Liver (tissue), 8 donors: ENCODE measurements at regions not wholly inside any gene's neighbourhood (a gene's known extent, or its start where the extent isn't known, plus 50 kb on each side); places are given as distances from the start of the nearest gene placed in this dataset.

Experiments
- DNase-seq: peaks from one replicate; pipeline ENCODE4 v3.0.0-alpha.2; 2017; ENCODE audit warnings: low spot score
- H3K27ac ChIP-seq, 2 donors: one replicate each; pipeline ENCODE4 v1.7.0; 2013; ENCODE audit warnings: inconsistent platforms in 2 of 2, low read length in 2 of 2, control low read depth in 1 of 2, low read depth in 1 of 2, mild to moderate bottlenecking in 1 of 2
- H3K27me3 ChIP-seq, 4 donors: one replicate each; pipeline versions ENCODE4 v1.6.1 to v1.7.0; 2013; ENCODE audit warnings: low read length in 3 of 4, inconsistent platforms in 1 of 4, mild to moderate bottlenecking in 1 of 4, moderate library complexity in 1 of 4; ENCODE audit not compliant: control insufficient read depth in 4 of 4, insufficient read depth in 4 of 4
- H3K36me3 ChIP-seq, 4 donors: one replicate each; pipeline versions ENCODE4 v1.6.1 to v1.7.0; 2013; ENCODE audit warnings: low read length in 3 of 4, mild to moderate bottlenecking in 3 of 4, low read depth in 1 of 4, moderate library complexity in 1 of 4; ENCODE audit not compliant: control insufficient read depth in 4 of 4, insufficient read depth in 3 of 4
- H3K4me1 ChIP-seq, 4 donors: one replicate each; pipeline versions ENCODE4 v1.6.1 to v1.7.0; 2013; ENCODE audit warnings: low read length in 3 of 4, mild to moderate bottlenecking in 3 of 4, moderate library complexity in 1 of 4; ENCODE audit not compliant: control insufficient read depth in 4 of 4, insufficient read depth in 4 of 4
- H3K4me3 ChIP-seq, 3 donors: one replicate each; pipeline versions ENCODE4 v1.6.1 to v1.7.0; 2013; ENCODE audit warnings: low read length in 3 of 3, control low read depth in 1 of 3, low read depth in 1 of 3, mild to moderate bottlenecking in 1 of 3
- H3K9ac ChIP-seq, 2 donors: one replicate each; pipeline ENCODE4 v1.7.0; 2013; ENCODE audit warnings: low read length in 2 of 2, mild to moderate bottlenecking in 2 of 2, moderate library complexity in 2 of 2, control low read depth in 1 of 2, low read depth in 1 of 2
- H3K9me3 ChIP-seq, 4 donors: one replicate each; pipeline versions ENCODE4 v1.6.1 to v1.7.0; 2013; ENCODE audit warnings: low read length in 3 of 4; ENCODE audit not compliant: control insufficient read depth in 4 of 4
- EGR1 ChIP-seq, 2 donors: IDR thresholded peaks; 2 replicates each; pipeline ENCODE4 v1.6.1; 2016 to 2018; ENCODE audit warnings: antibody characterized with exemption in 2 of 2, low read depth in 2 of 2
- FOXA1 ChIP-seq: IDR thresholded peaks from 2 replicates; pipeline ENCODE4 v1.6.1; 2016; ENCODE audit warnings: antibody characterized with exemption
- FOXA2 ChIP-seq: IDR thresholded peaks from 2 replicates; pipeline ENCODE4 v1.6.1; 2016; ENCODE audit warnings: antibody characterized with exemption
- GABPA ChIP-seq, 2 donors: IDR thresholded peaks in 1 of 2; conservative IDR thresholded peaks in 1 of 2; 2 replicates each; pipeline ENCODE4 v1.6.1; 2016; ENCODE audit warnings: antibody characterized with exemption in 2 of 2, mild to moderate bottlenecking in 1 of 2, moderate library complexity in 1 of 2
- HNF4A ChIP-seq, 2 donors: conservative IDR thresholded peaks; 2 replicates each; pipeline ENCODE4 v1.6.1; 2016; ENCODE audit warnings: antibody characterized with exemption in 2 of 2, mild to moderate bottlenecking in 2 of 2
- HNF4G ChIP-seq: IDR thresholded peaks from 2 replicates; pipeline ENCODE4 v1.6.1; 2016; ENCODE audit warnings: antibody characterized with exemption
- JUND ChIP-seq, 2 donors: IDR thresholded peaks; 2 replicates each; pipeline ENCODE4 v1.6.1; 2016; ENCODE audit warnings: antibody characterized with exemption in 2 of 2
- NR2F2 ChIP-seq: IDR thresholded peaks from 2 replicates; pipeline ENCODE4 v1.6.1; 2016; ENCODE audit warnings: antibody characterized with exemption
- RAD21 ChIP-seq, 2 donors: IDR thresholded peaks; 2 replicates each; pipeline ENCODE4 v1.6.1; 2016; ENCODE audit warnings: antibody characterized with exemption in 2 of 2, mild to moderate bottlenecking in 2 of 2
- RXRA ChIP-seq, 2 donors: IDR thresholded peaks; 2 replicates each; pipeline ENCODE4 v1.6.1; 2017 to 2018; ENCODE audit warnings: antibody characterized with exemption in 2 of 2, mild to moderate bottlenecking in 1 of 2
- SP1 ChIP-seq: IDR thresholded peaks from 2 replicates; pipeline ENCODE4 v1.6.1; 2018; ENCODE audit warnings: antibody characterized with exemption, mild to moderate bottlenecking
- TAF1 ChIP-seq: conservative IDR thresholded peaks from 2 replicates; pipeline ENCODE4 v1.6.1; 2016; ENCODE audit warnings: antibody characterized with exemption, mild to moderate bottlenecking
- YY1 ChIP-seq: IDR thresholded peaks from 2 replicates; pipeline ENCODE4 v1.6.1; 2016; ENCODE audit warnings: antibody characterized with exemption, mild to moderate bottlenecking
- WGBS: extraction: QIAGEN DNeasy Blood & Tissue Kit; methylation state at CpG from one replicate; pipeline ENCODE4 v1.1.7; 2013; 5-methylcytosine and 5-hydroxymethylcytosine counted together
- TF ChIP-seq, protein P1 (sequence below): IDR thresholded peaks from 2 replicates; pipeline ENCODE4 v1.6.1; 2016; ENCODE audit warnings: antibody characterized with exemption
- TF ChIP-seq, protein P2 (sequence below): IDR thresholded peaks from 2 replicates; pipeline ENCODE4 v1.6.1; 2016; ENCODE audit warnings: antibody characterized with exemption
- TF ChIP-seq, protein P3 (sequence below): IDR thresholded peaks from 2 replicates; pipeline ENCODE4 v1.6.1; 2016; ENCODE audit warnings: antibody characterized with exemption
- TF ChIP-seq, protein P4 (sequence below): fragments of 150-350 bp; IDR thresholded peaks from 2 replicates; pipeline ENCODE4 v1.5.1; 2017; ENCODE audit warnings: improper control_type of control experiment, low read depth, low read length; ENCODE audit not compliant: missing input control
- TF ChIP-seq, protein P5 (sequence below): IDR thresholded peaks from 2 replicates; pipeline ENCODE4 v1.6.1; 2016; ENCODE audit warnings: antibody characterized with exemption, mild to moderate bottlenecking
- donor health status: healthy.
- donor health status: healthy.
- donor health status: healthy.
- donor health status: healthy.
- donor health status: healthy.

DNA sequence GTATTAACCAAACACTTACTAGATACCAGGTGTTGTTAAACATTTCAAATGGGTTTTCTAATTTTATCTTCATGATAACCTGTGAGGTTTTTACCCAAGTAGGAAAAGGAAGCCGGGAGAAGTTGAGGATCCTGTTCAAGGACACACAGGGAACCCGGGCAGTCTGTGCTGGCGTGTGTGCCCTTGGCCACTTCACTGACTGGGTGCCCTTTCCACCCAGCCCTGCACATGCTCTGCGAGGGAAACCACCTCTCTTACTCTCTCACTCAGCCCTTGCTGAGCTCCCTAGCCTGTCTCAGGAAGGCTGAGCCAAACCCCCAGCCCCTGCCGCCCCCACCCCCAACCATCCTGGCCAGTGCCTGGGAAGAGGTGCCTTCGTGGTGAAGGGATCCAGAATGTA is 51.8 kb downstream of the TEX44 start:
- H3K36me3 ChIP-seq: no peaks in the 10 kb centered on the region
- TF ChIP-seq, protein P1, sequence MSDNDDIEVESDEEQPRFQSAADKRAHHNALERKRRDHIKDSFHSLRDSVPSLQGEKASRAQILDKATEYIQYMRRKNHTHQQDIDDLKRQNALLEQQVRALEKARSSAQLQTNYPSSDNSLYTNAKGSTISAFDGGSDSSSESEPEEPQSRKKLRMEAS: no peak
- no peak for TF ChIP-seq YY1
- TF ChIP-seq, protein P2, sequence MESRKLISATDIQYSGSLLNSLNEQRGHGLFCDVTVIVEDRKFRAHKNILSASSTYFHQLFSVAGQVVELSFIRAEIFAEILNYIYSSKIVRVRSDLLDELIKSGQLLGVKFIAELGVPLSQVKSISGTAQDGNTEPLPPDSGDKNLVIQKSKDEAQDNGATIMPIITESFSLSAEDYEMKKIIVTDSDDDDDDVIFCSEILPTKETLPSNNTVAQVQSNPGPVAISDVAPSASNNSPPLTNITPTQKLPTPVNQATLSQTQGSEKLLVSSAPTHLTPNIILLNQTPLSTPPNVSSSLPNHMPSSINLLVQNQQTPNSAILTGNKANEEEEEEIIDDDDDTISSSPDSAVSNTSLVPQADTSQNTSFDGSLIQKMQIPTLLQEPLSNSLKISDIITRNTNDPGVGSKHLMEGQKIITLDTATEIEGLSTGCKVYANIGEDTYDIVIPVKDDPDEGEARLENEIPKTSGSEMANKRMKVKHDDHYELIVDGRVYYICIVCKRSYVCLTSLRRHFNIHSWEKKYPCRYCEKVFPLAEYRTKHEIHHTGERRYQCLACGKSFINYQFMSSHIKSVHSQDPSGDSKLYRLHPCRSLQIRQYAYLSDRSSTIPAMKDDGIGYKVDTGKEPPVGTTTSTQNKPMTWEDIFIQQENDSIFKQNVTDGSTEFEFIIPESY: no peak
- TF ChIP-seq TAF1: no peak
- no peak for TF ChIP-seq RXRA (IDR thresholded peaks at IDR 0.05)
- TF ChIP-seq JUND (IDR thresholded peaks at IDR 0.05): no peak
- no peak for TF ChIP-seq RAD21 (IDR thresholded peaks at IDR 0.05)
- no peak for TF ChIP-seq FOXA1
- no peak for TF ChIP-seq FOXA2
- 76% methylated on average over 6 of the region's 6 CpGs for WGBS
- no peak for DNase-seq
- no peak overlapping the region for H3K27ac ChIP-seq
- no peak overlapping the region for H3K4me3 ChIP-seq
- no peaks in the 10 kb centered on the region for H3K9me3 ChIP-seq
- no peaks in the 10 kb centered on the region for H3K4me1 ChIP-seq
- H3K9ac ChIP-seq: no peak overlapping the region
- H3K27me3 ChIP-seq: no peaks in the 10 kb centered on the region

DNA sequence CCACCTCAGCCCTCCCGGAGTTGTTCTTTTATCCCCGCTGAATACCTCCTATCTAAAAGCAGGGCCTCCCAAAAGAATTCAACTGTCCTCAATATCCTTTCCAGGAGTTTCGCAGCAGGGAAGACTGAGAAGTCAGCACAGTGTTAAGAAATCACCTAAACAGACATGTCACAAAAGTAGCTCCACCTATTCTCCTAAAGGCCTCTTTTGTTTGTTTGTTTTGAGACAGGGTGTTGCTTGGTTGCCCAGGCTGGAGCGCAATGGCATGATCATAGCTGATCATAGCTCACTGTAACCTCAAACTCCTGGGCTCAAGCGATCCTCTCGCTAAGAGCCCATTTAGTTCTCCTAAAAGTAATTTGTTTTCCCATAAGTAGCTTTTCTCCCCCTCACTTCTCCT is 53.8 kb downstream of the TEX44 start:
- H3K9ac ChIP-seq: no peak overlapping the region
- H3K27ac ChIP-seq: no peak overlapping the region
- no peak overlapping the region for H3K4me3 ChIP-seq
- no peaks in the 10 kb centered on the region for H3K36me3 ChIP-seq
- no peak for DNase-seq
- WGBS: 86% methylated on average over 6 of the region's 6 CpGs
- H3K4me1 ChIP-seq: no peaks in the 10 kb centered on the region
- H3K9me3 ChIP-seq: no peaks in the 10 kb centered on the region
- no peaks in the 10 kb centered on the region for H3K27me3 ChIP-seq
- TF ChIP-seq HNF4A (conservative IDR thresholded peaks at IDR 0.05): no peak
- TF ChIP-seq, protein P3, sequence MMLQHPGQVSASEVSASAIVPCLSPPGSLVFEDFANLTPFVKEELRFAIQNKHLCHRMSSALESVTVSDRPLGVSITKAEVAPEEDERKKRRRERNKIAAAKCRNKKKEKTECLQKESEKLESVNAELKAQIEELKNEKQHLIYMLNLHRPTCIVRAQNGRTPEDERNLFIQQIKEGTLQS: no peak
- no peak for TF ChIP-seq EGR1 (IDR thresholded peaks at IDR 0.05; ENCODE audit: low read depth in 2 of 2)
- TF ChIP-seq SP1: no peak
- TF ChIP-seq, protein P2: no peak
- TF ChIP-seq, protein P1: no peak
- TF ChIP-seq, protein P4, sequence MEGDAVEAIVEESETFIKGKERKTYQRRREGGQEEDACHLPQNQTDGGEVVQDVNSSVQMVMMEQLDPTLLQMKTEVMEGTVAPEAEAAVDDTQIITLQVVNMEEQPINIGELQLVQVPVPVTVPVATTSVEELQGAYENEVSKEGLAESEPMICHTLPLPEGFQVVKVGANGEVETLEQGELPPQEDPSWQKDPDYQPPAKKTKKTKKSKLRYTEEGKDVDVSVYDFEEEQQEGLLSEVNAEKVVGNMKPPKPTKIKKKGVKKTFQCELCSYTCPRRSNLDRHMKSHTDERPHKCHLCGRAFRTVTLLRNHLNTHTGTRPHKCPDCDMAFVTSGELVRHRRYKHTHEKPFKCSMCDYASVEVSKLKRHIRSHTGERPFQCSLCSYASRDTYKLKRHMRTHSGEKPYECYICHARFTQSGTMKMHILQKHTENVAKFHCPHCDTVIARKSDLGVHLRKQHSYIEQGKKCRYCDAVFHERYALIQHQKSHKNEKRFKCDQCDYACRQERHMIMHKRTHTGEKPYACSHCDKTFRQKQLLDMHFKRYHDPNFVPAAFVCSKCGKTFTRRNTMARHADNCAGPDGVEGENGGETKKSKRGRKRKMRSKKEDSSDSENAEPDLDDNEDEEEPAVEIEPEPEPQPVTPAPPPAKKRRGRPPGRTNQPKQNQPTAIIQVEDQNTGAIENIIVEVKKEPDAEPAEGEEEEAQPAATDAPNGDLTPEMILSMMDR: no peak
- TF ChIP-seq FOXA2: no peak
- TF ChIP-seq HNF4G: no peak
- TF ChIP-seq RXRA (IDR thresholded peaks at IDR 0.05): no peak
- no peak for TF ChIP-seq GABPA (IDR thresholded peaks at IDR 0.05 in 1 of 2, conservative IDR thresholded peaks at IDR 0.05 in 1 of 2)
- TF ChIP-seq, protein P5, sequence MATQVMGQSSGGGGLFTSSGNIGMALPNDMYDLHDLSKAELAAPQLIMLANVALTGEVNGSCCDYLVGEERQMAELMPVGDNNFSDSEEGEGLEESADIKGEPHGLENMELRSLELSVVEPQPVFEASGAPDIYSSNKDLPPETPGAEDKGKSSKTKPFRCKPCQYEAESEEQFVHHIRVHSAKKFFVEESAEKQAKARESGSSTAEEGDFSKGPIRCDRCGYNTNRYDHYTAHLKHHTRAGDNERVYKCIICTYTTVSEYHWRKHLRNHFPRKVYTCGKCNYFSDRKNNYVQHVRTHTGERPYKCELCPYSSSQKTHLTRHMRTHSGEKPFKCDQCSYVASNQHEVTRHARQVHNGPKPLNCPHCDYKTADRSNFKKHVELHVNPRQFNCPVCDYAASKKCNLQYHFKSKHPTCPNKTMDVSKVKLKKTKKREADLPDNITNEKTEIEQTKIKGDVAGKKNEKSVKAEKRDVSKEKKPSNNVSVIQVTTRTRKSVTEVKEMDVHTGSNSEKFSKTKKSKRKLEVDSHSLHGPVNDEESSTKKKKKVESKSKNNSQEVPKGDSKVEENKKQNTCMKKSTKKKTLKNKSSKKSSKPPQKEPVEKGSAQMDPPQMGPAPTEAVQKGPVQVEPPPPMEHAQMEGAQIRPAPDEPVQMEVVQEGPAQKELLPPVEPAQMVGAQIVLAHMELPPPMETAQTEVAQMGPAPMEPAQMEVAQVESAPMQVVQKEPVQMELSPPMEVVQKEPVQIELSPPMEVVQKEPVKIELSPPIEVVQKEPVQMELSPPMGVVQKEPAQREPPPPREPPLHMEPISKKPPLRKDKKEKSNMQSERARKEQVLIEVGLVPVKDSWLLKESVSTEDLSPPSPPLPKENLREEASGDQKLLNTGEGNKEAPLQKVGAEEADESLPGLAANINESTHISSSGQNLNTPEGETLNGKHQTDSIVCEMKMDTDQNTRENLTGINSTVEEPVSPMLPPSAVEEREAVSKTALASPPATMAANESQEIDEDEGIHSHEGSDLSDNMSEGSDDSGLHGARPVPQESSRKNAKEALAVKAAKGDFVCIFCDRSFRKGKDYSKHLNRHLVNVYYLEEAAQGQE: no peak
- TF ChIP-seq RAD21 (IDR thresholded peaks at IDR 0.05): no peak
- TF ChIP-seq FOXA1: no peak
- TF ChIP-seq NR2F2: no peak
- no peak for TF ChIP-seq YY1
- TF ChIP-seq TAF1: no peak
- TF ChIP-seq JUND (IDR thresholded peaks at IDR 0.05): no peak
